ENCODE measurements at regions not wholly inside any gene's neighbourhood (a gene's known extent, or its start where the extent isn't known, plus 50 kb on each side); places are given as distances from the start of the nearest gene placed in this dataset.

GRCh38 chr3:162584986-162585385, 1088.4 kb downstream of the OTOL1 start:
- H3K9me3 ChIP-seq (replicated peaks; ENCODE audit: control insufficient read depth, insufficient read depth, low read depth, low read length) = no peaks in the 10 kb centered on the region
- no peaks in the 10 kb centered on the region for H3K4me1 ChIP-seq (replicated peaks in 1 of 2; ENCODE audit: control insufficient read depth in 2 of 2, insufficient read depth in 2 of 2, low read length in 2 of 2)
- DNase-seq (ENCODE audit: extremely low read depth in 1 of 4, low spot score in 3 of 4) = no peak
- TF ChIP-seq RNF2 (IDR thresholded peaks at IDR 0.05) = no peak
- TF ChIP-seq, protein P1, sequence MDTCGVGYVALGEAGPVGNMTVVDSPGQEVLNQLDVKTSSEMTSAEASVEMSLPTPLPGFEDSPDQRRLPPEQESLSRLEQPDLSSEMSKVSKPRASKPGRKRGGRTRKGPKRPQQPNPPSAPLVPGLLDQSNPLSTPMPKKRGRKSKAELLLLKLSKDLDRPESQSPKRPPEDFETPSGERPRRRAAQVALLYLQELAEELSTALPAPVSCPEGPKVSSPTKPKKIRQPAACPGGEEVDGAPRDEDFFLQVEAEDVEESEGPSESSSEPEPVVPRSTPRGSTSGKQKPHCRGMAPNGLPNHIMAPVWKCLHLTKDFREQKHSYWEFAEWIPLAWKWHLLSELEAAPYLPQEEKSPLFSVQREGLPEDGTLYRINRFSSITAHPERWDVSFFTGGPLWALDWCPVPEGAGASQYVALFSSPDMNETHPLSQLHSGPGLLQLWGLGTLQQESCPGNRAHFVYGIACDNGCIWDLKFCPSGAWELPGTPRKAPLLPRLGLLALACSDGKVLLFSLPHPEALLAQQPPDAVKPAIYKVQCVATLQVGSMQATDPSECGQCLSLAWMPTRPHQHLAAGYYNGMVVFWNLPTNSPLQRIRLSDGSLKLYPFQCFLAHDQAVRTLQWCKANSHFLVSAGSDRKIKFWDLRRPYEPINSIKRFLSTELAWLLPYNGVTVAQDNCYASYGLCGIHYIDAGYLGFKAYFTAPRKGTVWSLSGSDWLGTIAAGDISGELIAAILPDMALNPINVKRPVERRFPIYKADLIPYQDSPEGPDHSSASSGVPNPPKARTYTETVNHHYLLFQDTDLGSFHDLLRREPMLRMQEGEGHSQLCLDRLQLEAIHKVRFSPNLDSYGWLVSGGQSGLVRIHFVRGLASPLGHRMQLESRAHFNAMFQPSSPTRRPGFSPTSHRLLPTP (IDR thresholded peaks at IDR 0.05; ENCODE audit: borderline replicate concordance, extremely low read depth, insufficient read length) = no peak
- H3K4me2 ChIP-seq (ENCODE audit: insufficient read depth, low read length) = no peak overlapping the region
- intact Hi-C loops (cut with micrococcal nuclease) = no loop called here
- H3K9me1 ChIP-seq (ENCODE audit: control insufficient read depth, insufficient read depth, low read length) = no peaks in the 10 kb centered on the region
- CTCF ChIA-PET (ENCODE audit: low intra/inter-chr PET ratio) = no interaction called here
- no peak for ATAC-seq
- H3K36me3 ChIP-seq (ENCODE audit: control insufficient read depth, insufficient read depth, low read length) = no peaks in the 10 kb centered on the region
- H3K79me2 ChIP-seq (ENCODE audit: control insufficient read depth, insufficient read depth, low read length) = no peaks in the 10 kb centered on the region
- H3K4me3 ChIP-seq = no peak overlapping the region
- no peak for FAIRE-seq
- no peaks in the 10 kb centered on the region for H4K20me1 ChIP-seq (replicated peaks; ENCODE audit: control insufficient read depth, insufficient read depth, low read length)
- no peak overlapping the region for H3K9ac ChIP-seq (ENCODE audit: insufficient read depth in 1 of 2, low read depth in 2 of 2, low read length in 2 of 2)
- H3K27ac ChIP-seq (ENCODE audit: extremely low read depth, low read depth, low read length) = no peak overlapping the region
- no peaks in the 10 kb centered on the region for H3K27me3 ChIP-seq (ENCODE audit: control insufficient read depth in 2 of 2, insufficient read depth in 2 of 2, low read length in 2 of 2)
- BruUV-seq (replicated peaks) = no TSS peak
- no peak overlapping the region for H2AFZ ChIP-seq (ENCODE audit: low read depth, low read length)
- POLR2A ChIA-PET = no interaction called here
- in situ Hi-C loops (cut with MboI) = no loop called here

GRCh38 chr3:162586591-162586990, 1090.0 kb downstream of the OTOL1 start:
- no peak overlapping the region for H3K27ac ChIP-seq (ENCODE audit: extremely low read depth, low read depth, low read length)
- CTCF ChIA-PET (ENCODE audit: low intra/inter-chr PET ratio) = no interaction called here
- no peak overlapping the region for H3K4me2 ChIP-seq (ENCODE audit: insufficient read depth, low read length)
- no peaks in the 10 kb centered on the region for H3K79me2 ChIP-seq (ENCODE audit: control insufficient read depth, insufficient read depth, low read length)
- H3K9ac ChIP-seq (ENCODE audit: insufficient read depth in 1 of 2, low read depth in 2 of 2, low read length in 2 of 2) = no peak overlapping the region
- no peaks in the 10 kb centered on the region for H3K4me1 ChIP-seq (replicated peaks in 1 of 2; ENCODE audit: control insufficient read depth in 2 of 2, insufficient read depth in 2 of 2, low read length in 2 of 2)
- BruUV-seq (replicated peaks) = no TSS peak
- no peak for DNase-seq (ENCODE audit: extremely low read depth in 1 of 4, low spot score in 3 of 4)
- no peak for TF ChIP-seq YBX1 (IDR thresholded peaks at IDR 0.05)
- TF ChIP-seq CBX5 (IDR thresholded peaks at IDR 0.05; ENCODE audit: borderline replicate concordance, low read depth) = no peak
- TF ChIP-seq BACH1 (tag; IDR thresholded peaks at IDR 0.05) = no peak
- TF ChIP-seq DPF2 (IDR thresholded peaks at IDR 0.05) = no peak
- TF ChIP-seq MCM2 (IDR thresholded peaks at IDR 0.05; ENCODE audit: low read depth) = no peak
- H2AFZ ChIP-seq (ENCODE audit: low read depth, low read length) = no peak overlapping the region
- in situ Hi-C loops (cut with MboI) (no loop called here), intact Hi-C loops (cut with micrococcal nuclease) (no loop called here)
- POLR2A ChIA-PET = no interaction called here
- WGBS (ENCODE audit: insufficient coverage, low coverage, missing lambda C conversion rate) = 3% methylated on average over 4 of the region's 4 CpGs
- H3K4me3 ChIP-seq = no peak overlapping the region
- H3K9me1 ChIP-seq (ENCODE audit: control insufficient read depth, insufficient read depth, low read length) = no peaks in the 10 kb centered on the region
- H3K36me3 ChIP-seq (ENCODE audit: control insufficient read depth, insufficient read depth, low read length) = no peaks in the 10 kb centered on the region
- H4K20me1 ChIP-seq (replicated peaks; ENCODE audit: control insufficient read depth, insufficient read depth, low read length) = no peaks in the 10 kb centered on the region
- no peak for FAIRE-seq
- no peaks in the 10 kb centered on the region for H3K27me3 ChIP-seq (ENCODE audit: control insufficient read depth in 2 of 2, insufficient read depth in 2 of 2, low read length in 2 of 2)
- no peak for ATAC-seq
- H3K9me3 ChIP-seq (replicated peaks; ENCODE audit: control insufficient read depth, insufficient read depth, low read depth, low read length) = no peaks in the 10 kb centered on the region
